GM19328 (cell line): ENCODE measurements at regions not wholly inside any gene's neighbourhood (a gene's known extent, or its start where the extent isn't known, plus 50 kb on each side); places are given as distances from the start of the nearest gene placed in this dataset.
"Not testable (repeated sequence)": the region's sequence is repeated elsewhere in the genome, so short reads cannot be mapped to it uniquely, and the experiment has no call there.

ENCODE experiments used
- ATAC-seq: cut with Tn5 transposase; IDR thresholded peaks from one replicate; pipeline ENCODE4 v1.9.1; 2021; ENCODE audit warnings: mild to moderate bottlenecking, moderate library complexity; ENCODE audit not compliant: unreplicated experiment

DNA sequence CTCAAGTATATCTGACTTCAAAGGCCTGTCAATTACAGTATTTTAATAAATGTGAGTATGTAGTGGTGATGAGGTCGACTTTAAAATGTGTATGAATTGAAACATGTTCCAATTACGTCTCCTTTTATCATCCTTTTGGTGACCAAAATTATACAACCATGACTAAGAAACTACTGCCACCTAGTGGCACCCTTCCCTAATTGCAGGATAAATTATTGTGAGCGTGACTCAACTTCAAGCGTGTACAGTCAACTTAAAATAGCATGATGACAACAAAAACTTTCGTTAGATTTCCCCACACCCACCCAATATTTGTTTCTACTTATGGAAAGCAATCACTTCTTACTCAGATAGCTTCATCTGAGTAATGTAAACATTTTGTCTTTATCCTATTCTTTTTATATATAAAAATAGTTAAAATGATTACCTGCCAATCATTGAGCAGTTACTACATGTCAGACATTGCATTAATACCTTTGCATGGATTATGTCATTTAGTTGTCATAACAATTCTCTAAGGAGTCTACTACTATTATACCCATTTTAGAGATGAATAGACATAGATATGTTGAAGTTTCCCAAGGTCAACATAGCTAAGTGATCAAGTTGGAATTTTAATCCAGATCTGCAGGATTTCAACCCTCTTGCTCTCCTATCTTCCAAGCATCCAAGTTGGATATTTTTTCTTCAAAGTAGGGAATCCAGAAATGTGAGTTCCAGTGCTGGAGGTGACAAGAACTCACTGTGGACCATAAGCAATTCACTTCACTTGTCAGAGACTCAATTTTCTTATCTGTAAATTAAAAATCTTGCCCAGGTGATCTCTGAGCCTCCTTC is 106.0 kb downstream of the MEX3B start:
- no peak for ATAC-seq

DNA sequence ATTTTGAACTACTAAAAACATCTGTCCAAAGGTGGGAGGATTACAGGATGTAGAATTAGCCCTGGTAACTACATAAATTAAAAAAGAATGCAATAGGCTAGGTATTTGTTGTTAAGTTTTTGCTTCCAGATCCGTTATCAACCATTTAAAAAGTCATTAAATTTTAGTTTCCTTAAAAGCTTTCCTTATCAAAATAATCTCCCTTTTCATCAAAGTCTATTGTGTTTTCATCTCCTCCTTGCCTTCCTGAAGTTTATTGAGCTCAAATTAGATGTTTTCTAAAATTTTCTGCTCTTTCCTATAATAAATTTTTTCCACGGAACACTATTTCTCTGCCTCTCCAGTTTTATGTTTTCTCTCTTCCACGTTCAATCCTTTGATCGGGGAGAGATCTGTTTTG is 108.6 kb downstream of the MEX3B start:
- ATAC-seq: no peak

DNA sequence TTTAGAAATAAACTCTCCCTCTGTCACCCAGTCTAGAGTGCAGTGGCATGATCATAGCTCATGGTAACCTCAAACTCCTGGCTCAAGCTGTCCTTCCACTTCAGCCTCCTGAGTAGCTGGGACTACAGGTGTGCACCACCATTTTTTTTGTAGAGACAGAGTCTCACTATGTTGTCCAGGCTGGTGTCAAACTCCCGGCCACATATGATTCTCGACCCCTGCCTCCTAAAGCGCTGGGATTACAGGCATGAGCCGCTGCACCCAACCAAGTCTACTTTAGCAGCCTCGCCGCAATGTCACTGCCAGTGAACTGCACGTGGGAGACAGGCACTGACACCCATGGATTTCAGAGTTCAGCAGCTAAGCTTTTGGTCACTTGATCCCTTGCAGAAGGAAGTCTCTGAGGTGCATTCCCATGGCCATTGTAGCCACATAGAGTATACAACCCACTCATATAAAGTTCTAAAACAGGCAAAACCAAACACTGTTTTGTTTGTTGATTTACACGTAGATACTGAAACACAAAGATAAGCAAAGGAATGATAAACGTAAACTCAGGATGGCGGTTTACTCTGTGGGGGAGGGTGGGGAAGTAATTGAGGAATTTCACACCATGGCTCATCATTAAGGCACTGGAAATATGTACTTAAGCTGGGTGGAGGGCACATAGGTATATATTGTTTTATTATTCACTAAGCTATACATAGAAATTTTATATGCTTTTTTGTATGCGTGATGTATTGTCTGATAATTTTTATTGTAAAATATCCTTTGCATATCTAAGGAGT is 115.0 kb downstream of the MEX3B start:
- no peak for ATAC-seq

DNA sequence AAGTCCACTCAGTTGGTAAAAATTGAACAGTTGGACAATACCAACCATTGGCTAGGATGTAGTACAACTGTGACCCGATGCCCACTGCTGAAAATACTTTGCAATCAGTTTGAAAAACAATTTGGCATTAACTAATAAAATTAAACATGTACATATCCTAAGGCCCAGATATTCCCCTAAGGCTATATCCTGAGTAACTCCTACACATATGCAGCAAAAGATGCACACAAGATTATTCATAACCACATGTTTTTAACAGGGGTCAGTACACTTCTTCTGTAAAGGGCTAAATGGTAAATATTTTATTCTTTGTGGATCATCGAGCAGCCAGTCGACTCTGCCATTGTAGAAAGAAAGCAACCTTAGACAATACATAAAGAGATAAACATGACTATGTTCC is 116.3 kb downstream of the MEX3B start:
- ATAC-seq: no peak

DNA sequence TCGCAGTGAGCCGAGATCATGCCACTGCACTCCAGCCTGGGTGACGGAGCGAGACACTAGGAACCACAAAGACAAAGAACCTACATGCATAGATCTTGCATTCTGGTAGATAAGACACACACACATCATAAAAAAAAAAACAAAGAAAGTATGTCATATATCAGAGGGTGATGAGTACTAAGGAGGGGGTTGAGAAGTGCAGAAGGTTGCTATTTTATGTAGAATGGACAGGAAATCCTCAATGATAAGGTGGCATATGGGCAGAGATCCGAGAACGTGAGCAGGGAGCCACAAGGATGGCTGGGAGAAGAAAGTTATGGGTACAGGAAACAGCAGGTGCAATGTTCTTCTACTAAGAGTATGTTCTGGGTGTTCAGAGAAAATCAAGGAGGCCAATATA is 118.8 kb downstream of the MEX3B start:
- no peak for ATAC-seq

DNA sequence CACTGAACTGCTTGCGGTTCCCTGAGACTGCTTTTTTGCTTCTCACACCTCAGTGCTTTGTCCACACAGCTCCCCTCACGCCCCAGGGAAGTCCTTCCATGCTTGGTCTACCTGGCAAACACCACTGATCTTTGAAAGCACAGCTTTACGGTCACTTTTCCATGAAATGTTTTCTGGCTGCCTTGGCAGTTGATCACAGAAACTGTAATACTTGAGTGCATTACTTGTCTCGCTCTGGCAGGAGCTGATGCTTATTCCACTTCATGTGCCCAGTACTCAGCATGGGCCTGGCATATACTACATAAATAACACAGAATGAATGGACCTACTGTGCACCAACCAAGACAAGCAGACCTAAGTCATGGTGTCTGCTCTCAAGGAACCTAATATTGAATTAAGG is 121.1 kb downstream of the MEX3B start:
- ATAC-seq: no peak

DNA sequence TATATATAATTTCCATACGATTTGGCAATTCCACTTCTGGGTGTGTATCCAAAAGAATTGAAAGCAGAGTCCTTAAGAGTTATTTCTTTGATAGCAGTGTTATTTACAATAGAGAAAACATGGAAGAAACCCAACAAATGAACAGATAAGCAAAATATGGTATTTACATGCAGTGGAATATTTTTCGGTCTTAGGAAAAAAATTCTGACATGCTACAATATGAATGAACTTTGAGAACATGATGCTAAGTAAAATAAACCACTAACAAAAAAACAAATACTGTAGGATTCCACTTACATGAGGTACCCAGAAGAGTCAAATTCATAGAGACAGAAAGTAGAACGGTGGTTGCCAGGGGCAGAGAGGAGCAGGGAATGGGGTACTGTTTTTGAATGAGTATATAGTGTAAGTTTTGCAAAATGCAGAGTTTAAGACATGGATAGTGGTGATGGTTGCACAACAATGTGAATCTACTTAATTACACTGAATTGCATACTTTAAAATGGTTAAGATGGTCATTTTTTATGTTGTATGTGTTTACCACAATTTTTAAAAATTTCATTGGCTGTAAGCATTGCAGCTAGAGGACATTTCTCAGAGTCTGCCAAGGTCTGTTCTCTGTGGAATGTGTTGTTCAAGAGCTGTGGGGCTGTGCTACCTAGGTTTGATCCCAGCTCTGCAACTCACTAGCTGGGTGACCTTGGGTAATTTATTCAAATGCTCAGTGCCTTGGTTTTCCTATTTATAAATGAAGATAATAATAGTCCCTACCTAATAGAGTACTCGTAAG is 122.1 kb downstream of the MEX3B start:
- no peak for ATAC-seq

DNA sequence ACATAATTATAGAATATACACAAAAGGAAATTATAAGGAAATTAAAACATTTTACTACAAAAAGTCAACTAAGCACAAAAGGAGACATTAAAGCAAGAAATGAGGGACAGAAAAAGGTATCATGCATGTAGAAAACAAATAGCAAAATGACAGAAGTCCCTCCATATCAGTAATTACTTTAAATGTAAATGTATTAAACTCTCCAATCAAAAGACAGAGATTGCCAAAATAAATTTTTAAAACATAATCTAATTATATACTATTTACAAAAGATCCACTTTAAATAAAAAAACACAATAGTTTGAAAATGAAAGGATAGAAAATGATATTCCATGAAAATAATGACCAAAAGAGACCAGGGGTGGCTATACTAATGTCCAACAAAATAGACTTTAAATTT is 123.7 kb downstream of the MEX3B start:
- ATAC-seq: no peak

DNA sequence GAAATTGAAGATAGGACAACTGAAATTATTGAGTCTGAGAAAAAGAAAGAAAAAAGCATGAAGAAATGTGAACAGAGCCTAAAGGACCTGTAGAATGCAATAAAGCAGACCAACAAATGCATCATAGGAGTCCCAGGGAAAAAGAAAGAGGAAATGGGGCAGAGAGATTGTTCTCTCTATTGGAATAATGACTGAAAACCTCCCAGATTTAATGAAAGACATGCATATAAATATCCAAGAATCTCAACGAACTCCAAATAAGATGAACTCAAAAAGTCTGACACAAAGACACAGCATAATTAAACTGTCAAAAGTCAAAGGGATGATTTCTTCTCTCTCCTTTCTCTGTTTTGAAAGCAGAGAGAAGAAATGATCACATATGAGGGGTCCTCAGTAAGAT is 124.7 kb downstream of the MEX3B start:
- no peak for ATAC-seq

DNA sequence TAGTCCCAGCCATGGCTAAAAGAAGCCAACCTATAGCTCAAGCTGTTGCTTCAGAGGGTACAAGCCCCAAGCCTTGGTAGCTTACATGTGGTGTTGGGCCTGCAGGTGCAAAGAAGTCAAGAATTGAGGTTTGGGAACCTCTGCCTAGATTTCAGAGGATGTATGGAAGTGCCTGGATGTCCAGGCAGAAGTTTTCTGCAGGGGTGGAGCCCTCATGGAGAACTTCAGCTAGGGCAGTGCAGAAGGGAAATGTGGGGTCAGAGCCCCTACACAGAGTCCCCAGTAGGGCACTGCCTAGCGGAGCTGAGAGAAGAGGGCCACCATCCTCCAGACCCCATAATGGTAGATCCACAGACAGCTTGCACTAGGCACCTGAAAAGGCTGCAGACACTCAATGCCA is 127.1 kb downstream of the MEX3B start:
- ATAC-seq: not testable (repeated sequence)

DNA sequence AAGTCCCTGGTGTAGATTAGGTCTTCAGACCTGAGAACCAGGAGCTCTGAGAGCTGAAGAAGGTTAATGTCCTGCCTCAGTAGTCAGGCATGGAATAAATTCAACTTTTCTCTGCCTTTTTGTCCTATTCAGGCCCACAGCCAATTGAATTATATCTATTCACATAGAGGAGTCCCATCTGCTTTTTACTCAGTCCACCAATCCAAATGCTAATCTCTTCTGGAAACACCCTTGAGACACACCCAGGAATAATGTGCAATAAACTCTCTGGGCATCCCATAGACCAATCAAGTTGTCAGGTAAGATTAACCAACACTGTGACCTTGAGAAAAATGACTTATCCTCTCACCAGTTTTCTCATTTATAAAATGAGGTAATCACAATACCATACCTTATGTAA is 129.4 kb downstream of the MEX3B start:
- ATAC-seq: no peak

DNA sequence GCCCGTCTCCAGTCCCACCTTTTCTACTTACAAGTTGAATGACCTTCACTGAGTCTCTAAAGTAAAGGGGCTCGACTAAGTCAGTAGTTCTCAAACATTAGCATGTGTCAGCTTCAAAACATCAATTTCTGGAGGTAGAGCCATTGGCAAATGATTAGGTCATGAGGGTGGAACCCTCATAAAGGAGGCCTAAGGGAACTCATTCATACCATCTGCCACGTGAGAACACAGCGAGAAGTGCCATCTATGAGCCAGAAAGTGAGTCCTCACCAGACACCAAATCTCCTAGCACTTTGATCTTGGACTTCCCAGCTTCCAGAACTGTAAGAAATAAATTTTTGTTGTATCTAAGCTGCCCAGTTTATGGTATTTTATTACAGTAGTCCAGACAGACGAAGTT is 129.8 kb downstream of the MEX3B start:
- no peak for ATAC-seq

DNA sequence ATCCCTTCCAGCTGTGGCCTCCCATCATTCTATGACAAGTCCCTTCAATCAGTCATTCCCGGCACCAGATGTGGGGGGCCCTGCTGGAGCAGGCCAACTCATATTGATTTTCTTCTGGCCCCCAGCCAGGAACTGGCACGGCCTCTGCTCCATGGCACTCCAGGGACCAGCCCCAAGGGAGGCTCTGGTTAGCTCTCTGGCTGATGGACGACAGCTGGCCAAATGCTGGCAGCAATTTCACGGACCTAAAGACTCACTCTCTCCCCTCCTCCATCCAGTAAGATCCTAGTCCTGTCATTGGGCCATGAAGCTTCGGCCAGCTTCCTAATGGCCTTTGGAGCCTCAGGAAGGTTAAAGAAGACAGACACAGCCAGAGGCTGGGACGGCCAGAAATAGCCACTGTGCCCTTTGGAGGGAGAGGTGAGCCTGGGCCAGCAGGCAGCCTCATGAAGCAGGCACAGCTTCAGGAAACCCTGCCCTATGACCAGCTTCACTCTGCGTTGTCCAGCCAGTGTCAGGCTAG is 131.0 kb downstream of the MEX3B start:
- no peak for ATAC-seq

DNA sequence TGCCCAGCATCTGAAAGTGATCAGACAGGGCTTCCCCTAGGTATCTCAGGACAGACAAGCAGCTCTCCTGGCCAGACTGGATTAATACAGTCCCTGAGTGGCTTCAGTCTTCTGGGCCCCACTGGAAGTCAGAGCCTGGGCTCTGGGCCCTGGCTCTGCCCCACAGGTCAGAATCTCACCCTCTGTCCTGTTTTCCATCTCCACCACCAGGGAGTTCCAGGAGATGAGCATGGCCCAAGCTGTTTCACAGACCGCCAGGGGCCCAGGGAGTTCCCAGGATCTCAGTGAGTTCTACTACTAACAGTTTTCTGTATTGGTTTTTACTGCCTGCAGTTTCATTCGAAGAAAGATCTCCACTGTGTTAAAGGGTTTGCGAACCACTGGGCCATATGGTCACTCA is 131.5 kb downstream of the MEX3B start:
- ATAC-seq: no peak

DNA sequence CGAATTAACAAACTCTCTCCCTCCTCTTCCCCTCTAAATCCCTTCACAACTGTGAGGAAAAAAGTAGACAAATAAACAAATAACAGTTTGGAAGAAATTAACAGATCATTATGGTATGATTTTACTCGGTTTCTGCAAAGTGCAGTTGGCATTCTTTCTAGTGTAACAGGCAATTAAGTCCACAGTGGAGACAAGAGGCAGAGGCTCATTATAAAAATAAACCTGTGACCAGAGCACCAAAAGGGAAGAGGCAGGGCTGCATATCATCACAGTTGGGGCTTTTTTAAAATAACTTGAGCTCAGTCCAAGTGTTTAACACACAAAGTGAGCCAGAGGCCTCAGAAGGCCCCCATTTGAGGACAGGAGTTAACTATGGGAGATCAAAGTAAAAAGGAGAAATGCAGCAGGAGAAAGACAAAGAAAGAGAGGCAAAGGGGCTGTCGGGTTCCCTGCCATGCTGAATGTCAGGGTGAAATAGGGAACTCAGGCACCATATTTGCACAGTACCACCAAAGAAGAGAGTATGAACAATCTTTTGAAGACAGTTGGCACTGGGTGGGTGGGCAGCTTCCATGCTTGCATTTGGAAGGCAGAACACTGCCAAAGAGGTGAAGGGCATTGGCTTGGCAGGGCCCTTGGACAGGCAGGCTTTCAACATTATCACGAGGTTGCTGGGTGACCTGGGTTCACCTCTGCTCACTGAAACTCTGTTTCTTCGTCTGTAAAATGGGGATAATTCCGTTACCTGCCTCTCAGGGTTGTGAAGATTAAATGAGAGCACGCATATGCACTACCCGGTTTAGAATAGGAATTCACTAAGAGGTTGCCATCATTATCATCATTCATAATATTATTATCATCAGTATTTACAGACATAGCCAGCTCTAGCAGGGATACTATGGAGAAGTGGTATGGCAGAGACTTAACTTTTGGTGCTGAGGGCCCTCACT is 134.5 kb downstream of the MEX3B start:
- no peak for ATAC-seq

DNA sequence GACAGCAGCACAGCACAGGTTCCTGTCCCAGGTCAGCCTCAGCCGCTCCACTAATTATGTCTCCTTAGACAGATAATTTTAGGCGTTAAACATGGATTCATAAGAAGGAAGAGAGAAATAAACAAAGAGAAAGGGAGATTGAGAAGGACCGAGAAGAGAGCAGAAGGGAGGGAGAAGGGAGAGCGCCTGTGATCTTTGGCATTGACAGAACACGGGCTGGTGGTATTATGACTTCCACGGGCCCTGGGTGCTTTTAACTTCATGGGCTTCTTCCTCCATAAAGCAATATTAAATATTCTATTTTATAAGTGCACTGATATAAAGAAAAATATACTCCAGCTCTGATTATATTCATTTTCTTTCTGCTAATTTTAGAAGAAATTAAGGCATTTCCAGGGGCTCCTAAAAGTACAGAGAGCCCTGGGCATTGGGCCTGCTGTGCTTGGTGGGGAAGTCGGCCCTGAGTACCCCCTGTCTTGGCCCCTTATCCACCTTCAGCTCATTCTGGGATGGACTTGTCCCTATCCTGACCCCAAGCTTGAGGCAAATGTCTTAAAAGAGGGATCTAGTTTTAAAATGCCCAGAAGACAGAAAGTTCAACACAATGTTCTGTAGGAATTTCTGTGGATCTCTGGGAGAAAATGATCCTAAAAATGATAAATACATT is 135.3 kb downstream of the MEX3B start:
- no peak for ATAC-seq

DNA sequence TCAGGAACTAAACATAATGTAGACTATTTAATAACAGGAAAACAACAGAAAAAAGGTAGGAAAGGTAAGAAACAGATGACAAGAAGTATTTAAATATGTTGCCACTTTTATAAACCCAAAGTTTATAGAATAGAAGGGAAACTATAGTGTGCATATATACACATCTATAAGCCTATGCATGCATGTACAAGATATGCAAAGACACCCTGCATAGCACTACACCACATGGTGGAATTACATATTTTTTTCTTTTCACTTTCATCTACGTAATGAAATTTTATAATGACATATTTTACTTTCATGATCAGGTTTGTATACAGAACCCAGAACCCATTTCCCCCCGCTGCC is 136.8 kb downstream of the MEX3B start:
- ATAC-seq: no peak

DNA sequence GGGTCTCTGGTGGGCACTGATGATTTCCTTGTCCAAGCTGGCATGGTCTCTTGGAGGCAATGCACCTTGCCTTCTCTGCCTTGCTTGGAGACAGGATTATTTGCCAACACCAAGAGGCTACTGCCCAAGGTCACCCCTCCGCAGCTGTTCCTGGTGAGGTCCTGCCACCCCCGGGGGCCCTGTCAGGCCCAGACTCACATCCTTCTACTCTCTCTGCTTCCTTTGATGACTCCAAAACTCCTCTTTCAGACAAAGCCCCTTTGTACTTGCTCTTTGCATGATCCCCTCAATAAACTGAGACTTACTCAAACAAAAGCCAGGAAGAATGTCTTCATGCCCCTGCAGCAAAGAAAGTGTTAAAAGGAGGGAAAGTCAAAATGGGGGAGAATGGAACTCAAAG is 137.7 kb downstream of the MEX3B start:
- ATAC-seq: no peak

DNA sequence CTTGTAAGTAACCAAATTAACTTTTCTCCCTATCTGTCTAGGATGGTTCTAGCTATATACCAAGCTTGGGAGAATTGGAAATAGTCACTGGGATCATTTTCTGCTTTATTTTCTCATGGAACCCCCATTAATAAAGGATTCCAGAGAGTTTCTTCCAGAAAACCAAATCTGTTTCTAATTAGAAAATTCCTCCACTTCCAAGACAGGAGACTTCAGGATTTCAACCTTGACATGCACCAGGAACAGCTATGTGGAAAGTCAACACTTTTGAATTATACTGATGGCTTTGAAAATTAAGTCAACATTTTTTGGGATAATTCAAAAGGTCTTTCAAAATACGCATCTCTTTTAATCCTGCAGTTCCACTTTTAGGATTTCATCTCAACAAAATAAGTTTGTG is 138.3 kb downstream of the MEX3B start:
- no peak for ATAC-seq

DNA sequence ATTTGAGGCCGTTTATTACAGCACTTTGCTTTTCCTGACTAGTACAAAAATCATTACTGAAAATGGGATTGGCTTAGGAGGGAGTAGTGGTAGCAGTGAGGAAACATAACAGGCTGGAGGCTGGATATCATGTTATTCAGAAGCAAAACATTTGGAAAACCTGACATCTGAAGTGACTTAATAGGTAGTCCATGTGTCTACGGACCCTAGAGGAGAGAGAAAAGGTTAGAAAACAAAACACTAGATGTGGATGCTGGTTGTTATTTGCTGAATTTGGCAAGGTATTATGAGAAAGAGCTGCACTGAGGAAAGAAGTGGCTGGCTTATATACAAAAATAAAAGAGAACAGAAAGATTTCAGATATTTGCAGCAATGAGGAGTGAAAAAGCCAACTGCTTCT is 139.9 kb downstream of the MEX3B start:
- ATAC-seq: no peak
